NCI-H526 (cell line): ENCODE measurements at regions not wholly inside any gene's neighbourhood (a gene's known extent, or its start where the extent isn't known, plus 50 kb on each side); places are given as distances from the start of the nearest gene placed in this dataset.

Experiments
- DNase-seq, 2 experiments: peaks; one replicate each; lab custom pipeline; 2025; lab: John Stamatoyannopoulos, UW

DNA sequence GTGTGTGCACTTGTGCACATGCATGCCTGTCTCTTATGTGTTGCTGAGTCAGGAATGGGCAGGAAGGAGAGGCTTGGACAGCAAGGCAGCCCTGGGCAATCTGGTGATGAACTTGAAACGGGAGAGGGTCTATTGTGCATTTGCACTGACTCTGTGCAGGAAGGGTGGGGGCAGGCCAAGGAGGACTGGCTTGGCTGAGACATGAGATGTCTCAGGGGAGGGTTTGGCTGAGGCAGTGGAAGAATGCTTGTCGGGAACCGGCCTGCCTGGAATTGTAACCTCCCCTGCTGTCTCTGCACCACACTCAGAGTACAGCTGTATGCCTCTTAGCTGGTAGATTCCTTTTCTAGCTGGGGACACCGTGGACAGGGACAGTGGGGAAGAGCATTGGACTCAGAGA is 176.1 kb upstream of the TNP1 start:
- no peak for DNase-seq

DNA sequence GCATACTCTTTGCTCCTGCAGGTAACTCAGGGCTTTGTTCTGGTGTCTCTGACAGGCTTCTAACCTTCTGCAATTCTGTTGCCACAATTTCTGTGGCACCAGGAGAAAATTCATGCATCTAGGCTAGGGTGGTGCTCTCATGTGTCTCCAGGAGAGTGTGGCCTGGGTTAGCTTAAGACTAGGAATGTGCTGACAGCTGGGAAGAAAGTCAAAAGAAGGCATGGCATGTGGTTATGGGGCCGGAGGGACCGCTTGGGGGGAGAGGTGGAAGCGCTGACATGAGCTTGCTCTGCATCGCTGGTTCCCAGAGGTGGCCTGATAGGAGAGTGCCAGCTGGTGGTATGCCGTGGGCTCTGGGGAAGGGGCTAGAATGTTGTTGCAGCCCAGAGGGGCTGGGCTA is 173.3 kb upstream of the TNP1 start:
- no peak for DNase-seq

DNA sequence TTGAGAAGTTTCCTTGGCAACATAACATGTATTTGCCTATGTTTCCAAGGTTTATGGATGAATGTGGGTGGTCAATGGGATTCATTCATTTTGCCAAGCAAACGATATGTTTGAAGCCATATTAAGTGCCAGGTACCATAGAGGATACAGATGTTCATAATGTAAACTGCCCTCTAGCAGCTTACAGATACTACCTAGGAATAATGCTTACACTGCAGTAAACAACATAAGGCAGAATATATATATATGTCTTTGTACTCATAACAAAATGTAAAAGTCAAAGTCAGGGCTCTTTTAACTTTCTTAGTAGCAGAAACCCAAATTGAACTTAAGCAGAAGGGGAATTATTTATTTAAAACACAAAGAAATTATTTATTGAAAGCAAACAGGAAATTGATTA is 171.6 kb upstream of the TNP1 start:
- no peak for DNase-seq

DNA sequence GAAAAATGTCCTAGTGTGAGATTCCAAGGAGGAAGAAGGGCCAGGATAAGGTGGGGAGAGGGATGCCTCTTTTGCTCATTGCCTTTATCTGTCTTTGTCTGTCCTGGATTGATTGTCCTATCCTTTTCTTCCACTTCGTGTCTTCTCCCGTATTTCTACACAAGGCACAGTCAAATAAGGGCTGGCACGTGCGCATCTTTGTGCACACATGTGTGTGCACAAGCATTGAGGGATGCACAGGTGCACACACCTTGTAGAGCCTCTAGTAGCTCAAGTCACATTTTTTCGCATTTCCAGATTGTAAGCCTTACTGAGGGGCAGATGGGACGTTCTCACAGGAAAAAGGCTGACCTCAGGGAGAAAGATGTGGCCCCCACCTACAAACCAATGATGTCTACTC is 170.2 kb upstream of the TNP1 start:
- no peak for DNase-seq

DNA sequence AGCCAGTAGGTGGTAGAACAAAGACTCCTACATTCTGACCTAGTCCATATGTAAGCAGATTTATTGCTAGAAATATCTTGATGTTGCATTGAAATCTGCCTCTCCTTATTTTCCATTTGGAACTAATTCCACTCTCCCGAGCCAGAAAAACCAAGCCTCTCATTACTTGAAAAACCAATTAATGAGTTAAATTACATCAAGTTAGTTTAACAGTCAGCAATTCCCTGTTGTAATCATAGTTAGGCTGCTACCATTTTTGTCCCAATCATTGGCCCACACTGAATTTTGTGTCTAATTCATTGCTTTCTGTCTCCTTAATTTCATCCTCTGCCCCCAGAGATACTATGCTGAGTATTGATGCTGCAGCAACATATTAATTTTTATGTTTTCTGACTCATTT is 168.3 kb upstream of the TNP1 start:
- DNase-seq: no peak

DNA sequence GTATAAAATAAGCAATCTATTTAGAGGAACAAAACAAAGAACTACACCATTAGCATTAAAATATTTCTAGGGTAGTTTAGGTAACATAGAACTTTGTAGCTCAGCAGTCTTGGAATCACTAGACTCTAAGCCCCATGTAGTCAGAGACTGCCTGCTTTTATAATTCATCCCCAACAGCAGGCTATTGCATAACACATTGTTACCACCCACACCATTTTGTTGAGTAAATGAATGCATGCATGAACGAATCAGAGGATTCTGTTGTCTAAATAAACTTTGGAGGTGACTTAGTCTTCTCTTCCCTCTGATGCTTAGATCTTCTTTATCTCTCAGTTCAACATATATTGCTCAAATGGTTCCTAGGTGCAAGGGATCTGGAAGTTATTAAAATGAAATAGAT is 167.6 kb upstream of the TNP1 start:
- DNase-seq: no peak

DNA sequence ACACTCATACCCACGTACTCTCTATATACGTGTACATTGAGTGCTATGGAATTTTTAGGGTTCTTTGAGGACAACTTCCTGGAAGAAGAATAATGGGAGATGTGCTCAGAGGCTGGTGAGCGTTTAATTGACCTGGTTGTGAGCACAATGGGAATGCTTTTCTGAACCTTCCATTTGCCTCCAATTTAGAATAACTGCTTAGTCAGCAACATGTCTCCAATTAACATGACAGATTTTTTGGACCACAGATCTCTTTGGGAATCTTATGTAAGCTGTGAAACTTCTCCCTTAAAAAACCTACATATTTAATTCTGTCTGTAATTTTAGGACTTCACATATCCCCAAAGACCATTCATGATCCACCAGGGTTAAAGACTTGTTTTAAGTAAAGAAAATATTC is 166.7 kb upstream of the TNP1 start:
- no peak for DNase-seq

DNA sequence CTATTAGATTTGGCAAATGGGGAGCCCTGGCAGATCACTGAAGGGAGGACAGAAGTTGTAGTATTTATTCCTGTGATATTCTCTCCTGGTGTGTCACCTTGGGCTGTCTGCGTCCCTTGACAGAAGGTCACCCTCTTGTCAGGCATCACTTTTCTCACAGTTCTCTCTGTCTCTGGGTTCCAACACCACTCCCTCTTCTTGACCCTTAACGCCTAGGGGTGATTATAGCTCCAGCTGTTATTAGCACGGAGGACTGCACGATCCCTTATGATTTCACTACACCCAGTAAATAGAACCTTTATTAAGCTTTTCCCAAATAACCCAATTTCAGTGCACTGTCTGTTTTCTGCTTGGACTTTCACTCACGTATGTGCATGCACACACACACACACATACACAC is 166.3 kb upstream of the TNP1 start:
- no peak for DNase-seq

DNA sequence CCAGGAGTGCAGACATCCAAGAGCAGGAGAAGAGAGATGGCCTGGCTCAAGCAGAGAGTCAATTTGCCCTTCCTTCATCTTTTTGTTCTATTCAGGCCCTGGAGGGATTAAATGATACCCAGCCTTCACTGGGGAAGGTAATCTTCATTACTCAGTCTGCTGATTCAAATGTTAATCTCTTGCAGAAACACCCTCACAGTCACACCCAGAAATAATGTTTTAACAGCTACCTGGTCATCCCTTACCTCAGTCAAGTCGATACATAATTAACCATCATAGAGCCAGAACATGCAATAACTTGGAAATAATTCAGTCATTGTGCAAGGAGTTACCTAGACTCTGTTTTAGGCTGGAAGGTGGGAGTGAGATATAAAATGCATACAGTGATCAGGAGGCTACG is 163.7 kb upstream of the TNP1 start:
- no peak for DNase-seq

DNA sequence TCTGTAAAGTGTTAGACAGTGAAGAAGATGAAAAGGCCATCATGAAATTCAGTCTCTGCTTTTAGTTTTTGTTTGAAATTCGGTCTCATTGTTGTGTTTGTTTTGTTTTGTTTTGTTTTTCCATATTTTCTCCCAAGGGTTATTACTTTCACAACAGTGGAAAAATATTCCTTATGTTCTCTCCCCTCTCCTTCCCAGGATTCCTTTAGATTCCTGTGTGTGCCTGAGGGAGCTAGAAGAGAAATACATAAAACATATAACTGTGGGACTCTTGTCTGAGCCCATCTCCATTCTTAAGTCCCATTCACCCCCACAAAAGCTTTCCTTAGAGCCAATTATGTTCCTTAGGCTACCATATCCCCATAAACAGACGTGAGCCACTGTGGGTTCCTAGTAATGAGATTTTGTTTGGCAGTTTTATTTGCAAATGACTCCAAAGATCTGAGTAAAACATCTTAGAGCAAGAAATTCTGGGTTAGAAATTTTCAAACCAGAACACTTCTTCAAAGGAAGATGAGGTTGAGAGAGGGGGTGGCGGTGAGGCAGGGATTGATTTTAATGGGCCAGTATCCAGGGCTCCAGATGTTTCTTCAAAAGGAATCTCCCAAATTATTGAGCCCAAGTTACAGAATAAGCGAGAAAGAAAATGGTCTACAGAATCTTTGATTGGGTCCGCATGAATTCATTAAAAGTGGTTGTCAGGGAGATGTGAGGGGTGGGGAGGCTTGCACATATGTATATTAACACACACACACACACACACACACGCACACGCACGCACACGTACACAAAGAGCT is 157.8 kb upstream of the TNP1 start:
- DNase-seq: no peak

DNA sequence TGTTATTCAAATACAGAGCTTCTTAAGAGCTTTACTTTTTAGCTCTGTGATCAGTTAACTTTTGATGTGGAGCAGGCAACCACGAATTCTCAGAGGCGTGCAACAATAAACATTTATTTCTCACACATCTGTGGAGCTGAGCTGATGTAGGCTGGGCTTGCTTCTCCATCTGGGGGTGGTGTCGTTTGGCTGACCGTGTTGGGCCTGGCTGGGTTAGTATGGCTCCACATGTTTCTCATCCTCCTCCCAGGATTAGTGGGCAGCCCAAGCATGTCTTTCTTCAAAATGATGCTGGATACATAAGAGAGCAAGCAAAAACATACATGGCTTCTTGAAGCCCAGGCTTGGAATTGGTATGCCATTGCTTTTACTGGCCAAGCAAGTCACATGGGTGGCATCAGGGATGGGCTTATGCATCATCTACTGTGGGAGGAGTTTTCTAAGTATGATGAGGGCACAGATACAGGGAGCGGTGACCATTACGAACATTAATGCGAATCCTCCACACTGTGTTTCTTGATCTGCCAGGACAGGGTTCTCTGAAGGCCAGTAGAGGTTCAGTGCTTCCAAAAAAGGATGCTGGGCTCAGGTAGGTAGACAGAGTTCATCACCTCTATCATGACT is 157.0 kb upstream of the TNP1 start:
- no peak for DNase-seq

DNA sequence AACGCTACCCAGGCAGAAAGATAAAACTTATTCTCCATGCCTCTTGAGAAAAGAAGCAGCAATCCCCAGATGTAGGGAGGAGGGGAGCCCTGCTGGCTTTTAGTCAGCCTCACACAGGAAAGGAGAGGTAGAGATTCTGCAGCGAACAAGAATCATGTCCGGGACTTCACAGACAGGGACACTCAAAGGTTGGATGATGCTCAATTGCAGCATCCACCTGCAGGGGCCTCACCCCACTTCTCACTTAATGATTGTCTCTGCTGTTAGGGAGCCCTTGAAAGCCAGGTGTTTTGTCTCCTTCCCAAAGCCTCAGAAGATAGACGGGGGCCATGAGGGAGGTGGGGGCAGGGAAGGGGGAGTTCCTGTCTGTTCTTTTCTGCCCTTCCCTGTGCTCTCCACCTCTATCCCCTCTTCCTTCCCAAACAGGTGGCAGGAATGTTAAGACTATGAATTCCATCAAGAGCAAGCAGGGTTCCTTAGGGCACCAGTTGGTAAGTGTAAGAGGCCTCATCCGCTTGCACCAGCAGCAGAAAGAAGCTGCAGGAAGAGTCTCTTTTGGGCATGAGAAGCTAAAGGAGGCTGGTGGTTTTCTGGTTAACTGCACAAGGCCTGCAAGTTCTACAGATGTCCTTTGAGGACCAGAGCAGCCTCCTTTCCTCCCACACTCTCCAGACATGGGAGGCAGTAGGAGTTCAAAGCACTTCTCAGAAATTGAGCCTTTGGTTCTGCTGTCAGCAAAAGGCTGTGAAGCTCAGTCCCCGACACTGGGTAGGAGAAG is 154.7 kb upstream of the TNP1 start:
- no peak for DNase-seq

DNA sequence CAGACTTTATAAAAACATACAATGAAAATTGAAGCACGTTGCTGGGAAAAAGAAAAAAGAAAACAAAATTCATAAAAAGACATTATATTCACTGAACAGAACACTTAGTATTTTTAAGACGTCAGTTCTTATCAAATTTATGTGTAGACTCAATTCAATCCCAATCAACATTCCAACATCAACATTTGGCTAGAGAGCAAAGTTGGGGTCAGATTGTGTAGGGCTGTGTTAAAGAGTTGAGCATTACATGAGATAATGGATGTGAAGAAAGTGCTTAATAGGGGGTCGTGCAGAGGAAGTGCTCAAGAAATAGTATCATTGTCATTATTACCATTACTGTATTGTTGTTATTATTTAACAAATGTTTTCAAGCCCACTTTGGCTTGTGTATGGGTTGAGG is 154.1 kb upstream of the TNP1 start:
- DNase-seq: no peak

DNA sequence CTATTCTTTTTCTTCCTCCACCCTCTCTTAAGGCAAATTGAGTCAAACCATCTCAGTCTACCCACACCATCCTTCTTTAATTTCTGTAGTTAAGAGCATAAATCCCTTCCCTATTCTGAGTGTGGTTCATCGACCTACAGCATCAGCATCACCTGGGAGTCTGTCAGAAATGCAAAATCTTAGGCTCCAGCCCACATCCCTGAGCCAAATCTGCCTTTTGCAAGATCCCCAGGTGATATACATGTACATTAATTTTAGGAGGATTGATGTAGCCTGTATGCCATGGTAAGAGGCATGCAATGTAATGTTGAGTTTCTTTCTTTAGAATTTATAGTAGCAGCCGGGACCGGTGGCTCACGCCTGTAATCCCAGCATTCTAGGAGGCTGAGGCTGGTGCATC is 151.7 kb upstream of the TNP1 start:
- DNase-seq: no peak

DNA sequence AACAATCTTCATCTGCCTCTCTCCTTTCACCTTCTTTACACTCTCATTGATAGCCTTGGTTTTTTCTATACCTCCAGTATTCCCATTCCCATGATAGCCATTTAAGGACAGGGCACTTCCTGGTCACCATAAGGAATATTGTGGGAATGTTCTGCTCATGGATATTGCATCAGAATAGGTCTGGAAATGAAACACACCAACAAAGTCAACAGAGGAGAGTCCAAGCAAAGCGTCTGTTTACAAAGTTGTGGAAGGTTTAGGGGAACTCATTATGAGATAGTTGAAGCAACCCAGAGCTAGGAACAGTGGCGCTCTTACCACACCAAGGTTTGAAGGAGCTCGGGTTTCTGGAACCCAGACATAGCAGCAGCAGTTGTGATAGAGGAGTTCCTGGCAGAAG is 150.3 kb upstream of the TNP1 start:
- DNase-seq: no peak

DNA sequence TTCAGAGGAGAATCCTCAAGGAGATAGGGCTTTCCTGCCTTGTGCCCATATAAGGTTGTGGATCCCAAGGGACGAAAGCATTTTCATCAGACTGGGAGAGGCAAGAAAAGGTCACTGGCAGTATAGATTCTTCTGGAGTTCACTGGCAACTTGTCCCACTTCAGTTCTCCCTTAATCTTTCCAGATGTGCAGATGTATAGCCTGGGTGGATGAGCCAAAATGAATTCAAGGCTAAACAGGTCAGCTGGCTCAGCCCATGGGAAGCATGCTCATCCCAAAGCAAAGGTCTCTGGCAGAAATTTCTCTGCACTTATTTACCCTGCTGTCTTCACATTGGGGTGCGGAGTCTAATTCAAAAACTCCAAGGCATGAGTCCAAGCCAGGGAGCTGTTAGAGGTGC is 148.9 kb upstream of the TNP1 start:
- no peak for DNase-seq

DNA sequence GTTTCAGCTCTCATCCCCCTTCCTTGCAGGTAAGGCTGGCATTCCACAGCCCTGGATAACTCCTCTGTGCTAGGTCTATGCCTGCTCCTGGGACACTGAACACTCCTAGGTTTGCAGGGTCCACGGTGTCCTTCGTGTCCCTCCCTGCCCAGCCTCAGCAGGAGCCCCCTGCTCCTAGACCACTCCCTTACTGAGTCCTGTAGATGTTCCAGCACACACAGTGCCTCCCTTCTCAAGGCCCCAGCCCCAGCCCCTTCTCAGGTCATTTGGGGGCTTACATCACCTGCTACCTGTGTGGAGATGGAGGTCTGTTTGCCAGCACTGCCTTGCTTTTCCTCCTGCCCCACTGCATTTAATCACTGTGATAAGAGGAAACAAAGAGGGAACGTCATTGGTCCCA is 146.4 kb upstream of the TNP1 start:
- no peak for DNase-seq

DNA sequence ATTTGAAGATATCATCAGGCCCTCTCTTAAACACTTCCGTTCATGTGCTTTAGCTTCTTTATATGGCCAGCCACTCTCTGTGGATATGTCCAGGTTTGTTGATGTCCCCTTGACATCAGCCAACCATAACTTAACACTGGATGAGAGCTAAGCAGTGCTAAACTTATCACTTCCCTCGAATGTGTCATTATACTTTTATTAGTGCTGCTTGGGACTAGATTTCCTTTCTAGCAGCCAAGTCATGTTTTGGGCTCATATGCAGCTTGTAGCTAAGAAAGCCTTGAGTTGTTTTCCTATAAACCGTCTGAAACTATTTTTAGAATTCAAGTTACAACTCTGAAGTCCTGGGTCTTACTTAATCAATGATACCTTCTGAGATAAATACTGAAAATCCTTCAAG is 144.8 kb upstream of the TNP1 start:
- no peak for DNase-seq

DNA sequence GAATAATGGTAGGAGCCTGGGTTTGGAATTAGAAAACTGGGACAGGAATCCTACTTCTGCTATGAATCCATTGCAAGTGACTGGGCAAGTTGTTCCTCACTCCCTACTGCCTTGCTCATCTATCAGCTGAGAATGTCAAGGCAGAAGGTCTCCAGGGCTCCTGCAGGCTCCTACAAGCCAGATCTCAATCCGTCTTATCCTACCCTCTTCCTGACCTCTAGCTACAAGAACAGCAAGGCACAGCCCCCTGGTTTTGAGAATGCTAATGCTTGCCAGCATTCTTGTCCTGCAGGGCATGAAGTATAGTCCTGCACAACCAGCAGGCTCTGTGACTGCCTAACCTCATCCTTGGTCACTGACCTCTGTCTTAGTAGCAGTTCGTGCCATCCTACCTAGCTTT is 141.9 kb upstream of the TNP1 start:
- DNase-seq: peak in 1 of 2 experiments; percentile 8

DNA sequence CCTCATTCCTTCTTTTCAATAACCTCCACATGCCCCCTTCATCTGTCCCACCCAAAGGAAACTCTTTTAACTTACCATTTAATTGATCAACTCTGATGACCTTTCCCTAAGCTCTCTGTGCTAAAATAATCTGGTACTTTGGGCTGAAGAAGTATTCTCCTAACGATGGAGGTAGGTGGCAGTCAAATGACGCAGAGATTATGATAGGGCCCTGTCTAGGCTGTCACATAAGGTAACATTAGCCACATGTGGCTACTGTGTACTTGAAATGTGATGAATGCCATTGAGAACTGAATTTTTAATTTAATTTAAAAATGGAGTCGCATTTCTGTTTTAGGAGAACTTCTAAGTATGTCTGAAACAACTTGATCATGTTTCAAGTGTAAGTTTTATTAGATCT is 140.5 kb upstream of the TNP1 start:
- no peak for DNase-seq

DNA sequence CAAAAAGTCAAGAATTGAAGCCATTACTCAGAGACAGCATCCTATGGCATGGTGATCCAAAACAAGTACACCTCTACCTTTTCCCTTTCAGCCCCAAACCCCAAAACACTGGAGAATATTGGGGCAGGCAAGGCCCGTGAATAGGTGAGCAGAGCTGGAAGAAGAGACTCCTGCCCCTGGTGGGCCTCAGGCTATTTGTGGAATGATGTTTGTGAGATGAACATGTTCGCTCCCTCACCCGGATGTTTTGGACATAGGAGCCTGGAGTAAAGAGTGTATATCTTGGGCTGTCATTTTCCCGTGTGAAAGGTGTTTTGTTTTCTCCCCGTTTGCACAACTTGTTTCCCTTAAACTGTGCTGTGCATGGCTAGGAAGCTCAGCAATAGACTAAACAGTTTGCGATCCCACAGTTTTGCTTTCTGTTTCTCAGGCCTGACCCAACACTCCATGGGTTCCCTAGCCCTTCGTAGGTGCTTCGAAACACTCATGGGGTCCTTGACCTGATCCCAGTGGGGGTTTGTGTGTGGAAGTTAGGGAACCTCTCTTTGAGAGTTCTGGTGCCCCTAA is 136.5 kb upstream of the TNP1 start:
- no peak for DNase-seq

DNA sequence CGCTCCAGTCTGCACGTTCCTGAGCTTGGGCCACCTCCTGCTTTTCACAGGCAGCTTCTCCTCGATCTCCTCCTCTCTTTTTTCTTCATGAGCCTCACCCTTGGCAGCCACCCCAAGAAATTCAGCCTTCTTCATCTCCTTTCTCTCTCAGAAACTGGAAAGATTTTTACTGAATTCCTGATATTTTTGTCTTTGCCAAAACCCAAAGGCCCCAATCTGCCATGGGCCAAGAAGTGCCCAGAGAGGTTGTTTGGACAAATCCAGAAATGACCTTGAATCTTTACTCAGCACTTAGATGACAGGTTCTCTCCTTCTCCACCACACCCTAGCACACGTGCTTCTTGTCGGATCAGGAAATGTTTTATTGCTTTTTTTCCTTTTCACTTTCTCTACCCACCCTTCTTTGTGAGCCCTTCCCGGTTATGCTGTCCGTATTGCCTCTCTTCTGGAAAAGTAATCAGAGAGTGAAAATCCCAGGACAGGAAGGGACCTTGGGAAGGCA is 134.5 kb upstream of the TNP1 start:
- no peak for DNase-seq
